OCI-LY7 (cell line): ENCODE measurements at regions not wholly inside any gene's neighbourhood (a gene's known extent, or its start where the extent isn't known, plus 50 kb on each side); places are given as distances from the start of the nearest gene placed in this dataset.

ENCODE experiments used
- CTCF ChIP-seq: fragments of 200-600 bp; sonication (generic); conservative IDR thresholded peaks from 2 replicates; pipeline ENCODE4 v1.5.1; 2014; ENCODE audit warnings: mild to moderate bottlenecking, antibody characterized with exemption, low read length, moderate library complexity, mixed read lengths
- EZH2phosphoT487 ChIP-seq: fragments of 200-600 bp; sonication (generic); IDR thresholded peaks from 2 replicates; pipeline ENCODE4 v1.6.1; 2018; ENCODE audit warnings: low read depth, borderline replicate concordance, mild to moderate bottlenecking, mixed run types, antibody characterized with exemption, low read length, moderate library complexity, mixed read lengths

GRCh38 chr12:43255522-43256111 is 296.4 kb downstream of the ADAMTS20 start:
- TF ChIP-seq EZH2phosphoT487 (no peak), CTCF (no peak)
